ENCODE measurements at regions not wholly inside any gene's neighbourhood (a gene's known extent, or its start where the extent isn't known, plus 50 kb on each side); places are given as distances from the start of the nearest gene placed in this dataset.

DNA sequence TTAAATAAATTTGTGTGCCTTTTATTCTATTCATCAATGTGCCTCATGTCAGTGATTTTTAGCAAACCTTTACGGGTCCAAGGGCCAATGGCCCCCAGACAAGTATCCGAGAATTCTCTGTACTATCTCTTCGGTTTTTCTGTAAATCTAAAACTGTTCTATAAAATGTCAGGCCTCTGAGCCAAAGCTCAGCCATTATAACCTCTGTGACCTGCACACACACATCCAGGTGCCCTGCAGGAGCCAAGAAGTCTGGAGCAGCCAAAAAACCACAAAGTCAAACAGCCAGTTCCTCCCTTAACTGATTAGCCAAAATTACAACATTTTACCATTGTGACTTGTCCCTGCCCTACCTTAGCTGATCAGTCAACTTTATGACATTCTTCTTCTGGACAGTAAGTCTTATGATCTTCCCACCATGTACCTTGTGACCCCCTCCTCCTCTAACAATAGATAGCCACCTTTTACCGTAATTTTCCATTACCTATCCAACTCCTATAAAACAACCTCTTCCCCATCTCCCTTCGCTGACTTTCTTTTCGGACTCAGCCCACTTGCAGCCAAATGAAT lies 363.8 kb downstream of the SEMA3D start:
- TF ChIP-seq, protein P1, sequence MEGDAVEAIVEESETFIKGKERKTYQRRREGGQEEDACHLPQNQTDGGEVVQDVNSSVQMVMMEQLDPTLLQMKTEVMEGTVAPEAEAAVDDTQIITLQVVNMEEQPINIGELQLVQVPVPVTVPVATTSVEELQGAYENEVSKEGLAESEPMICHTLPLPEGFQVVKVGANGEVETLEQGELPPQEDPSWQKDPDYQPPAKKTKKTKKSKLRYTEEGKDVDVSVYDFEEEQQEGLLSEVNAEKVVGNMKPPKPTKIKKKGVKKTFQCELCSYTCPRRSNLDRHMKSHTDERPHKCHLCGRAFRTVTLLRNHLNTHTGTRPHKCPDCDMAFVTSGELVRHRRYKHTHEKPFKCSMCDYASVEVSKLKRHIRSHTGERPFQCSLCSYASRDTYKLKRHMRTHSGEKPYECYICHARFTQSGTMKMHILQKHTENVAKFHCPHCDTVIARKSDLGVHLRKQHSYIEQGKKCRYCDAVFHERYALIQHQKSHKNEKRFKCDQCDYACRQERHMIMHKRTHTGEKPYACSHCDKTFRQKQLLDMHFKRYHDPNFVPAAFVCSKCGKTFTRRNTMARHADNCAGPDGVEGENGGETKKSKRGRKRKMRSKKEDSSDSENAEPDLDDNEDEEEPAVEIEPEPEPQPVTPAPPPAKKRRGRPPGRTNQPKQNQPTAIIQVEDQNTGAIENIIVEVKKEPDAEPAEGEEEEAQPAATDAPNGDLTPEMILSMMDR (IDR thresholded peaks at IDR 0.05), result no peak
- TF ChIP-seq POLR2A (IDR thresholded peaks at IDR 0.05), result no peak

All from thyroid gland (tissue), 4 donors.